GM19328 (cell line): ENCODE measurements at regions not wholly inside any gene's neighbourhood (a gene's known extent, or its start where the extent isn't known, plus 50 kb on each side); places are given as distances from the start of the nearest gene placed in this dataset.

ENCODE experiments used
- ATAC-seq: cut with Tn5 transposase; IDR thresholded peaks from one replicate; pipeline ENCODE4 v1.9.1; 2021; ENCODE audit warnings: mild to moderate bottlenecking, moderate library complexity; ENCODE audit not compliant: unreplicated experiment

GRCh38 chr1:30280572-30280971, 442.8 kb downstream of the MATN1 start:
- ATAC-seq, result no peak

DNA sequence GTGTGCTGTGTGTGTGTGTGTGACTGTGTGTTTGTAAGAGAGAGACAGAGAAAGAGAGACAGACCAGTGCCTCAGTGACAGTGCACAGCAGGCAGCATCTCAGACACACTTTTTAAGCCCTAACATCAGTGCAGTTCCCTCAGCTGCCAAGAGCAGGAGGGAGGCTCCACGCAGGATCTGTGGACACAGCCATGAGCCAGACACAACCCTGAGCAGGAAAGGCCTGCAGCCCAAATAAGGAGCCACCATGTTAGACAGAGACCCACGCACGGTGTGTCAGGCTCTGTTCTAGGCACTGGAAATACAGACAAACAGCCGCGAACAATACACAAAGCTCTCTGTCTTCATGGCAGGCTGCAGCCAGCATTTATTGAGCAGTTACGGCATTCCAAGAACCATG, 445.5 kb downstream of the MATN1 start:
- ATAC-seq, result no peak

DNA sequence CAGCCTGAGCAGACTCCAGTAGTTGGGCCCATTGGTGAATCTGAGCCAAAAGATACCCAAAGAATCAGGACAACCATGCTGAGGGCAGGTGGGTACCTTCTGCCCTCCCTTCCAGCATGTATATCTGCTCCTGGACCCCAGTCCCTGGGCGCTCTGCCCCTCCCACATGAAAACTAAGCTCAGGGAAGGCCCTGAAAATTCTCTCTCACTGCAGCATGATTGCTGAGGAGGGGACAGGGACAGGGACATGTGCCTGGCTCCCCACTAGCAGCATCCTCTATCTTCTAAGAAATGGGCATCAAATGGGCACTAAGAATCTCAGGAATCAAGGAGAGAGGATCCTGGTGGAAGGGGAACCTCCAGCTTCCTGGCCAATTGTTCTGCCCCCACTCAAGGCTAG, 446.0 kb downstream of the MATN1 start:
- ATAC-seq, result no peak

DNA sequence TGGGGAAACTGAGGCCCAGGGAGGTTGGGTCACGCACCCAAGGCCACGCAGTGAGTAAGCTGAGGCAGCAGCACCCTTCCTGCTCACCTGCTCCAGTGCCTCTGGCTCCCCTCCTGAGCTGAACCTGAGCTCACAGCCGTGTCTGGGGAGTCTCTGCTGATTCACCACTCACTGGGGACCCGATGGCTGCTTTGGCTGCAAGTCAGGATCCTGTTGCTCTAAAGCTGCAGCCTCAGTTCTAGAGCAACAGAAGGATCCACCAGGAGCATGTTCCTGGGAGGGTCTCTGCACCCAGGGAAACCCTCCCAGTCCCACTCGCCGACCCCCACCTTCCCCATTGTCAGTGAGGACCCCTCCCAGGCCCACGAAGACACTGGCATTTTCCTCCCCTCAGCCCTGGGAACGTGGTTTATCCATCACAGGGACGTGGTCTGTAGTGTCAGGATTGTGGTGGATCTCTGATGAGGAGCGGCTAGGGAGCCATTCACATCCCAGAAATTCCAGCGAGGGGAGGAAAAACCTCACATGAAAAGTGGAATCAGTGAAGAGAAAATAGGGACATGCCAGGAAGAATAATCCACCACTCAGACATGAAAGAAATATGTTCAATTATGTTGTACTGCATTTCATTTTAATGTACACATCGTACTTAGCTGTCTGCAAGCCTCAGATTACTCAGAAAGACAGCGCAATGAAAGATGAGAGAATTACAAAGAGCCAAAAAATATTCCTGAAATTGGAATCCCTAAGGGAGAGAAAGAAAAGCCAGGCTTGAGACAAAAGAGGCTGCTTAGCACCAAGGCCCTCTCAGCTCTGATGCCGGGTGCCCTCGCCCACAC, 447.2 kb downstream of the MATN1 start:
- no peak for ATAC-seq

DNA sequence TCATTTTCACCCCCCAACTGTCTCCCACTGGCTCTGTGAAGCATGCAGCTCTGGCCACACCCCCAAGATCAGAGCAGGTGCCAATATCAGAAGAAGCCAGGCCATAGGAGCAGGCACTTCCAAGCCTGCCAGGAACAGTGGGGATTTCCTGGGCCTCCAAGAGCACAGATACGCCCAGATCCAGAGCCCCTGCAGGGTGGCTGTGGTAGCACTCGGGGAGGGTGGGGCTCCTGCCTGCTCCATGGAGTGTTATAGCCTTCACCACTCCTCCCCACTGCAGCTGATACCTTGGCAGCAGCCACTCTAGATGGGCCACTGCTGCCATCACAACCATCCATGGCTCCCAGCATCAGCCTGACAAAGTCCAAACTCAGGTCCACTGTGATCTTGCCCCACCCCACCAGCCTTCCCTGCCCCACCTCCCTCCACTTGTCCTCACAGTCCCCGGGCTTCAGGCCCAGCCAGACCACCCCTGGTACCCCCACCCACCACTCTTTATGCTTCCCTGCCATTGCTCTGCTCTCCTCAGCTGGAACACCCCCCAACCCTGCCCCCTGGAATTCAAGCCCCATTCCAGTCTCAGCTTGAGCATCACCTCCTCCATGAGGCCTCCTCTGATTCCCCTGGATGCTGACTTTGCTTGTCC, 448.3 kb downstream of the MATN1 start:
- ATAC-seq, result no peak

- ATAC-seq, result no peak
These were observed 449.0 kb downstream of the MATN1 start for GRCh38 chr1:30274173-30274970.

DNA sequence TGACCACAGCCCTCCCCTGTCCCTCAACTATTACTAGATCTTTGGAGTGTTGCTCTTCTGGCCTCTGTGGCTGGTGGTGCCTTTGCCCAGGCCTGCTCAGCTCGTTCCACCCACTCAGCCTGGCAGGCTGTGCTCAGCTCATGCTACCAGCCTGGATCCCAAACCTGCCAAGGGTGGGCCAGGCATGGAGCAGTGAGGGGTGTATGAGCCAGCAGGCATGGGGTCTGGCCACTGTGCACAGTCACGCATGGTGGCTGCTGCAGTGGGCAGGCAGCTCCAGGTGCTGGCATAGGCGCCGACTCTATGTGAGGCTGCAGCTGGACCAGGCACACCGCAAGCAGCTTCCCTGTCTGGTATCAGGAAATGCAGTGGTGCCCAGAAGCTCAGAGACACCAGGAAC, 449.9 kb downstream of the MATN1 start:
- no peak for ATAC-seq

DNA sequence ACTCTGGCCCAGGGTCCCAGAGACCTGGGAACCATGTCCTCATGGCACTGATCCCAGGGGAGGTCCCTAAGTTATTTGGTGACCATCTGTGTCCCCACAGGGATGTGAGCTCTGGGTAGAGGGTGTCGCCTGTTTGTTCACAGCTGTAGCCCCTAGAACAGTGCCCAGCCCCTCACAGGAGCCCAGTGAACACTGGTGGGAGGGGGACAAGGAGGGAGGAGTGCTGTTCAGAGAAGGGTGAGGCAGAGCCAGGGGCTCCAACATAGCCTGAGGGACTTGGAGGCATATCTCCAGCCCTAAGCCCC, 450.4 kb downstream of the MATN1 start:
- ATAC-seq, result no peak

- no peak for ATAC-seq
These were observed 450.9 kb downstream of the MATN1 start for GRCh38 chr1:30272277-30273020.

DNA sequence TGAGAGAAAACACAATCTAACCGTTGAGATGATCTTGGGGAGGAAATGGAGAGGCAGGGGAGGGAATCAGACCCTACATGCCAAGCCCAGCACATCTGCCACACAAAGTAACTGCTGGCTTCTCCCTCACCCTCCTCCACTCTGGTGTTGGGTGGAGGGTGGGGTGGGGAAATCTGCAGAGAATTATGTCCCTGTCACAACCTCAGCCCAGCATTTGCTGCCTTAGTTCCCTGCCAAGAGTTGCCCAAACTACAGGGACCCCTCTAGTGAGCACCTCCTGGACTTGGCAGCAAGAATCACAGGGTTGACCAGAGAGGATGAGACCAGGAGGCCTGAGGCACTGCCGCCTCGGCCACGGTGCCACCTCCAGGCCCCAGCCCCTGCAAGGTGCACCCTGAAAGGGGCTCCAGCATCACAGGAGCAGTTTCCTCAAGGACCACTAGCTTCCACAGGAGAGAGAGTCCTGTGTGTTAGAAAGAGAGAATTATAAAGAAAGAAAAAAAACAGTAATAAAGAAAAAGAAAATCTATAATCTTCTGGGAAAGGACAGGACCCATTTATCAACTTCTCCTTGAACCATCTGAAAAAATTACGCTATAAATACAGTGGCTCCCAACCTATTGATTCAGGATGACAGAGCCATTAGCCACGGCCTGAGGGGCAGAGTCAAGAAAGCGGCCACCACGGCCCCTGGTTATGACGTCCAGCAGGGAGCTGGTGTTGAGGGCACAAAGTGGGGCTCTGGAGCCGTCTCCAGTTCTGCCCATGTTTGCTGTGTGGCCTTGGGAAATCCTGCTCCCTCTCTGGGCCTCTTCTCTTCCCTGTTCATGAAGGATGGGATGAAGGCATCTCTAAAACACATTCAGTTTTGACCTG, 451.7 kb downstream of the MATN1 start:
- no peak for ATAC-seq

DNA sequence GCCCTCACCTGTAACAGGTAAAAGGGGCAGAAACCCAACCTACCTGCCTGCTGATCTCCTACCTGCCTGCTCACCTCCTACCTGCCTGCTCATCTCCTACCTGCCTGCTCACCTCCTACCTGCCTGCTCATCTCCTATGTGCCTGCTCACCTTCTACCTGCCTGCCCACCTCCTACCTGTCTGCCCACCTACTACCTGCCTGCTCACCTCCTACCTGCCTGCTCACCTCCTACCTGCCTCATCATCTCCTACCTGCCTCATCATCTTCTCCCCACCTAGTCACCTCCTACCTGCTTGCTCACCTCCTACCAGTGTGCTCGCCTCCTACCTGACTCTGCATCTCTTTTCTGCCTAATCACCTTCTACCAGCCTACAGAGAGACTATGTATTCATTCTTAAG, 452.9 kb downstream of the MATN1 start:
- no peak for ATAC-seq

DNA sequence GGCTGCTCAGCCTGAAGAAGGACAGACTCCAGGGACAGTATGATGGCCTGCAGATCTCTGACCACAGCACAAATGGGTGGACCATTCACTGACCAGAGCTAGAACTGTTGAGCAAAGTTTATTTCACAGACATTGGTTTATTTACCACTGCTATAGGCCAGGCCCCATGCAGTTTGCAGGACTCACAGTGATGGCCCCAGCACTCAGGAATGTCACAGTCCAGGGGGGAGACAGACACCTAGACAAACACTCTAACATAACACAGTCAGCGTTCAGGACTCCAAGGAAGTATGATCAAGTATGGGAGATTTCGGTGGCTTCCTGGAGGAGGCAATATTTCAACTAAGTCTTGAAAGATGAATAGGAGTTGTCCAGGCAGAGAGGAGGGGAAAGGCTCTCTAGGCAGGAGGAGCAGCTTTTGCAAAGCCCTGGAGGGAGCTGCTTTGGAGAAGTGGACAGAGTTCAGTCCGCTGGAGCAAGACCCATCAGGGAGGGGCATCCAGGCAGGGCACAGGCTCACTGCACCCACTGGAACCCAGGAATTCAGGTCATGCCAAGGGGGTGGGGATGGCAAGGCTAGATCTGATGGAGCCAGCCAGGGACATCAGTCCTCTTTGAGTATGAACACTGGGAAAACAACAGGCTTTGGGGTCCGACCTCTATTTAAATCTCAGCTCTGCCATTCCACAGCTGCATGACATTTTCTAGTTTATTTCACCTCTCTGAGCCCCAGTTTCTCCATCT, 454.3 kb downstream of the MATN1 start:
- no peak for ATAC-seq

DNA sequence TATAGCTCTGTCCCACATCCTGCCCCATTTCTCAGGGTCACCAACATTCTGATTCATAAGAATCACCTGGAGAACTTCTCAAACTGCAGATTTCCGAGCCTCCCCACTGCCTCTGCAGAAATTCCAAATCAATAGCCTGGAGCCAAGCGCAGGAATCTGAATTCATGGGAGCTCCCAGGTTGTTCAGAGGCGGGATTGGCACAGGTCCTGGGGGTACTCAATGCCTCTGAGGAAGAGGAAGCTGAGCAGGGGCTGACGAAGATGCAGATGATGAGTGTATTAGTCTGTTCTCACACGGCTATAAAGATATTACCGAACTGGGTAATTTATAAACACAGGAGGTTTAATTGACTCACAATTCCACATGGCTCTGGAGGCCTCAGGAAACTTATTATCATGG, 455.5 kb downstream of the MATN1 start:
- ATAC-seq, result no peak

- ATAC-seq, result no peak
These were observed 456.3 kb downstream of the MATN1 start for GRCh38 chr1:30267046-30267445.

GRCh38 chr1:30265127-30266070, 458.0 kb downstream of the MATN1 start:
- ATAC-seq, result no peak

DNA sequence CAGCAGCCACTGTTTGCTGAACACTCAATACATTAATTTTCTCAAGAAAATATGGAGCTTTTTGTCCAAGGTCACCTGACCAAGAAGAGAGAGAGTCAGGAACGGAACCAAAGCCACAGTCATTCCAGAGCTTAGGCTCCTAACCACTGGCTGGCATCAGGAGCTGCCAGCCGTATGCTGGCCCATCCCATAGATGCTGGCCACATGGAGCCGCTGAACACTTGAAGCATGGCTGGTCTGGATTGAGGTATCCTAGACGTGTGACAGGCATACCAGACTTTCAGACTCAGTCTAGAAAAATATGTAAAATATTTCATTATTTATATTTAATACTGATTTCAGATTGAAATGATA, 458.7 kb downstream of the MATN1 start:
- no peak for ATAC-seq

GRCh38 chr1:30263888-30264671, 459.3 kb downstream of the MATN1 start:
- ATAC-seq, result no peak

- no peak for ATAC-seq
These were observed 460.0 kb downstream of the MATN1 start for GRCh38 chr1:30263405-30263804.
